LNCaP clone FGC (cell line): ENCODE measurements at regions not wholly inside any gene's neighbourhood (a gene's known extent, or its start where the extent isn't known, plus 50 kb on each side); places are given as distances from the start of the nearest gene placed in this dataset.

ENCODE experiments used
- DNase-seq: peaks from one replicate; pipeline ENCODE4 v3.0.0-alpha.2; 2011; ENCODE audit warnings: low read depth
- H3K4me3 ChIP-seq: 2 replicates; pipeline ENCODE4 v1.5.1; 2011; ENCODE audit warnings: mild to moderate bottlenecking, low read depth, low read length, control low read depth
- CTCF ChIP-seq: IDR thresholded peaks from 2 replicates; pipeline ENCODE4 v1.5.1; 2012; ENCODE audit warnings: mild to moderate bottlenecking; ENCODE audit not compliant: control insufficient read depth, insufficient read depth; ENCODE audit errors: extremely low read depth

GRCh38 chr13:69458013-69458412 lies 649.6 kb upstream of the ATXN8OS start:
- no peak for DNase-seq
- TF ChIP-seq CTCF: no peak
- no peak overlapping the region for H3K4me3 ChIP-seq

GRCh38 chr13:69450245-69450644 lies 657.4 kb upstream of the ATXN8OS start:
- H3K4me3 ChIP-seq: no peak overlapping the region
- no peak for TF ChIP-seq CTCF
- DNase-seq: no peak

GRCh38 chr13:69425235-69425634 lies 682.4 kb upstream of the ATXN8OS start:
- no peak overlapping the region for H3K4me3 ChIP-seq
- DNase-seq: no peak
- no peak for TF ChIP-seq CTCF

GRCh38 chr13:69423844-69424243 lies 683.8 kb upstream of the ATXN8OS start:
- no peak for DNase-seq
- TF ChIP-seq CTCF: no peak
- H3K4me3 ChIP-seq: no peak overlapping the region

DNA sequence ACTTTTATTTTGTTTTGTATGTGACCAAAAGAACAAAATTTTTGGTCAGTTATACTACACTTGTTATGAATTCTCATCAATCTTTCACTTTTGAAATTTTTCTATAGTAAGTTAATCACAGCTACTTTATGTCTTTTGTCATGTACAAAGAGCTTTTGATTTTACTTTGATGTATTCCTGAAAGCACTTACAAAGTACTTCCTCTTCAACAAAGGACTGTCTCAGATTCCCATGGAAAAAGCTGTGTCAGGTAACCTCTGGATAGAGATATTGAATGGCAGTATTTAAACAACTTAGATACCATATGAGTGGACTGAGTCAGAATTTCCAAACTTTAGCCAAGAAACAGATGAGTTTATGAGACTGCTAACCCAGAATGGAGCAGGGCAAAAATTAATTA lies 689.3 kb upstream of the ATXN8OS start:
- no peak overlapping the region for H3K4me3 ChIP-seq
- DNase-seq: no peak
- TF ChIP-seq CTCF: no peak

- no peak overlapping the region for H3K4me3 ChIP-seq
- DNase-seq: no peak
- TF ChIP-seq CTCF: no peak
Observed at GRCh38 chr13:69410761-69411160, 696.9 kb upstream of the ATXN8OS start.

DNA sequence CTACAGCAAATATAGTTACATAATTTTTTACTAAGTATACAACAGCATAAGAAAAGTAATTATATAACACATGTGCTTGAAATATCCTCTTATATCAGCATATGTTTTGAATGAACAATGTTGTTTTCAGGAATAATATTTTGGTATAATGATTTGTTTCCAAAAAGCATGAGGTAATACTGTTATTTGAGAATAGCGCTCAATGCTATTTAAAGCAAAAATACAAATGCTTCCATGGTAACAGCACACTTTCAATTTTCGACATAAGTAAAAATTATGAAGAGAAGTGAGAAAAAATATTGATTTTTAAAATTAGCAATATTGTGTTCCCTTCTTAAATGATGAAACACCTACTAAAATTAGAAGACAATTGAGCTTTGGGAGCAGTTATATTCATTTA lies 715.9 kb upstream of the ATXN8OS start:
- TF ChIP-seq CTCF: no peak
- H3K4me3 ChIP-seq: no peak overlapping the region
- DNase-seq: no peak
